WTC11 (cell line): ENCODE measurements at regions not wholly inside any gene's neighbourhood (a gene's known extent, or its start where the extent isn't known, plus 50 kb on each side); places are given as distances from the start of the nearest gene placed in this dataset.

ENCODE experiments used
- ETV6 ChIP-seq: sonication (generic); formaldehyde crosslinking; IDR thresholded peaks from 2 replicates; pipeline ENCODE4 v1.8.1; 2022; ENCODE audit warnings: mild to moderate bottlenecking, missing genetic modification reagents
- FOXK1 ChIP-seq: sonication (generic); formaldehyde crosslinking; IDR thresholded peaks from 2 replicates; pipeline ENCODE4 v1.8.0; 2022; ENCODE audit warnings: mild to moderate bottlenecking, moderate library complexity, missing genetic modification reagents
- GTF2I ChIP-seq: fragments of 250-450 bp; sonication (Bioruptor Pico); conservative IDR thresholded peaks from 2 replicates; pipeline ENCODE4 v1.4.0; 2021; ENCODE audit warnings: mild to moderate bottlenecking
- MLX ChIP-seq: sonication (generic); formaldehyde crosslinking; IDR thresholded peaks from 2 replicates; pipeline ENCODE4 v1.8.1; 2023; ENCODE audit warnings: mild to moderate bottlenecking, missing genetic modification reagents, moderate library complexity
- NFE2L1 ChIP-seq: sonication (generic); formaldehyde crosslinking; IDR thresholded peaks from 2 replicates; pipeline ENCODE4 v1.8.1; 2023; ENCODE audit warnings: missing genetic modification reagents
- NR1H2 ChIP-seq: sonication (generic); formaldehyde crosslinking; IDR thresholded peaks from 2 replicates; pipeline ENCODE4 v1.9.0; 2021; ENCODE audit warnings: mild to moderate bottlenecking, moderate library complexity, missing genetic modification reagents
- PREB ChIP-seq: sonication (generic); formaldehyde crosslinking; IDR thresholded peaks from 2 replicates; pipeline ENCODE4 v1.8.1; 2022; ENCODE audit warnings: mild to moderate bottlenecking, missing genetic modification reagents, moderate library complexity, borderline replicate concordance
- TCF7 ChIP-seq: sonication (generic); formaldehyde crosslinking; IDR thresholded peaks from 2 replicates; pipeline ENCODE4 v1.8.0; 2022; ENCODE audit warnings: mild to moderate bottlenecking, low read depth, missing genetic modification reagents, moderate library complexity
- ZBTB21 ChIP-seq: sonication (generic); formaldehyde crosslinking; IDR thresholded peaks from 2 replicates; pipeline ENCODE4 v1.8.1; 2023; ENCODE audit warnings: mild to moderate bottlenecking, missing genetic modification reagents, borderline replicate concordance
- ZNF138 ChIP-seq: sonication (generic); formaldehyde crosslinking; conservative IDR thresholded peaks from 2 replicates; pipeline ENCODE4 v1.8.1; 2022; ENCODE audit warnings: mild to moderate bottlenecking, moderate library complexity, missing genetic modification reagents
- ZNF317 ChIP-seq: sonication (generic); formaldehyde crosslinking; IDR thresholded peaks from 2 replicates; pipeline ENCODE4 v1.8.1; 2023; ENCODE audit warnings: low read depth, mild to moderate bottlenecking, moderate library complexity, missing genetic modification reagents, borderline replicate concordance
- ZNF532 ChIP-seq: fragments of 250-450 bp; sonication (Bioruptor Pico); IDR thresholded peaks from 2 replicates; pipeline ENCODE4 v1.9.0; 2021; ENCODE audit warnings: mild to moderate bottlenecking, borderline replicate concordance

- TF ChIP-seq ZNF532 (CRISPR knock-in tag) (no peak), MLX (no peak), PREB (no peak), NR1H2 (no peak), ZBTB21 (no peak), FOXK1 (CRISPR knock-in tag) (no peak), ETV6 (CRISPR knock-in tag) (no peak), NFE2L1 (CRISPR knock-in tag) (no peak), TCF7 (CRISPR knock-in tag) (no peak), ZNF138 (no peak), ZNF317 (CRISPR knock-in tag) (no peak), GTF2I (CRISPR knock-in tag) (no peak)
Observed at GRCh38 chr6:167590193-167590592, 236.5 kb upstream of the AFDN start (continued).
